GM12874 (cell line): ENCODE measurements at regions not wholly inside any gene's neighbourhood (a gene's known extent, or its start where the extent isn't known, plus 50 kb on each side); places are given as distances from the start of the nearest gene placed in this dataset.

Experiments
- TF ChIP-seq, protein P1 (sequence below): IDR thresholded peaks from 2 replicates; pipeline ENCODE4 v1.5.1; 2011; ENCODE audit warnings: low read depth, mild to moderate bottlenecking, control low read depth, low read length, moderate library complexity; ENCODE audit not compliant: insufficient read depth

DNA sequence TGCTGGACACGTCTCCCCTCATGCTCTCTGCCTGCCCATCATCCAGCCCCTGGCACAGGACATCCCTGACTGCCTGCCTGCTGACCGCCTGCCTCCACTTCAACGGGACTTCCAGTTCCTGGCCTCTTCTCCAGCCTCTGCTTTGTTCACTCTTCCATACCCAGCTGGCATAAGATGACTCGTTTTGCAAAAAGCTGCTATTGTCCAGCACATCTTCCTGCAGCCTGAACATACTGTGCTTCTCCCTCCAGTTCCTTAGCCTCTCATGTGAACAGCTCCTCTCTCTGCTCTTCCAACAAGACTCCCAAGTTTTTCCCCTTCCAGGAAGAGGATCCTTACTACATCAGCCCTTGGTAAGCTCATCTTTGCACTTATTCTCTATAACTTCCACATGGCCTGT lies 62.4 kb upstream of the SKOR2 start:
- TF ChIP-seq, protein P1, sequence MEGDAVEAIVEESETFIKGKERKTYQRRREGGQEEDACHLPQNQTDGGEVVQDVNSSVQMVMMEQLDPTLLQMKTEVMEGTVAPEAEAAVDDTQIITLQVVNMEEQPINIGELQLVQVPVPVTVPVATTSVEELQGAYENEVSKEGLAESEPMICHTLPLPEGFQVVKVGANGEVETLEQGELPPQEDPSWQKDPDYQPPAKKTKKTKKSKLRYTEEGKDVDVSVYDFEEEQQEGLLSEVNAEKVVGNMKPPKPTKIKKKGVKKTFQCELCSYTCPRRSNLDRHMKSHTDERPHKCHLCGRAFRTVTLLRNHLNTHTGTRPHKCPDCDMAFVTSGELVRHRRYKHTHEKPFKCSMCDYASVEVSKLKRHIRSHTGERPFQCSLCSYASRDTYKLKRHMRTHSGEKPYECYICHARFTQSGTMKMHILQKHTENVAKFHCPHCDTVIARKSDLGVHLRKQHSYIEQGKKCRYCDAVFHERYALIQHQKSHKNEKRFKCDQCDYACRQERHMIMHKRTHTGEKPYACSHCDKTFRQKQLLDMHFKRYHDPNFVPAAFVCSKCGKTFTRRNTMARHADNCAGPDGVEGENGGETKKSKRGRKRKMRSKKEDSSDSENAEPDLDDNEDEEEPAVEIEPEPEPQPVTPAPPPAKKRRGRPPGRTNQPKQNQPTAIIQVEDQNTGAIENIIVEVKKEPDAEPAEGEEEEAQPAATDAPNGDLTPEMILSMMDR, result no peak

DNA sequence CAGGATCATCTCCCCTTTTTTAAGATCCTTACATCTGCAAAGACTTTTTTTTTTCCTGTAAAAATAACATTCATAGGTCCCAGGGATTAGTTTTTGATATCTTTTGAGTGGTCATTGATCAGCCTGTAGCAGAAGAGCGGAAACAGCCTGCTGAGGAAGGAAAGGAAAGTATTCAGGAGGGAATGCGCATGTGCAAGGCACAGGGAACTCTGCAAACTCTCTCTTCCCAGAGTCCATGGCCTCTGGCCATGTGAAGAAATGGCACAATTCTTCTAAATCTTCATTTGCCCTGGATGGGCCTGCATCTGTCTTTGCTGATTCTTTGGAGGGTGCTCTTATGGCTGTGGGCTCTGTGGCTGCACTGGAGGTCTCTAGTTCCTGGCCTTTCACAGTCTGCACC lies 60.1 kb upstream of the SKOR2 start:
- TF ChIP-seq, protein P1, result no peak
